Endodermal cell (in vitro differentiated cells): ENCODE measurements at regions not wholly inside any gene's neighbourhood (a gene's known extent, or its start where the extent isn't known, plus 50 kb on each side); places are given as distances from the start of the nearest gene placed in this dataset.

Experiments
- DNase-seq: peaks from one replicate; pipeline ENCODE4 v3.0.0-alpha.2; 2017
- H3K27ac ChIP-seq: 2 replicates; pipeline ENCODE4 v1.5.1; 2013; ENCODE audit warnings: mild to moderate bottlenecking, low read depth, low read length, moderate library complexity
- H3K27me3 ChIP-seq: 2 replicates; pipeline ENCODE4 v1.6.1; 2013; ENCODE audit warnings: mild to moderate bottlenecking, low read length, moderate library complexity; ENCODE audit not compliant: insufficient read depth, control insufficient read depth, poor library complexity, severe bottlenecking
- H3K36me3 ChIP-seq: 2 replicates; pipeline ENCODE4 v1.7.0; 2013; ENCODE audit warnings: mild to moderate bottlenecking, low read length, moderate library complexity; ENCODE audit not compliant: control insufficient read depth, insufficient read depth
- H3K4me1 ChIP-seq: one replicate; pipeline ENCODE4 v1.7.0; 2013; ENCODE audit warnings: low read length; ENCODE audit not compliant: control insufficient read depth, insufficient read depth
- H3K4me3 ChIP-seq: 2 replicates; pipeline ENCODE4 v1.5.1; 2013; ENCODE audit warnings: mild to moderate bottlenecking, low read length, moderate library complexity
- H3K9ac ChIP-seq: 2 replicates; pipeline ENCODE4 v1.6.1; 2013; ENCODE audit warnings: mild to moderate bottlenecking, low read length, moderate library complexity; ENCODE audit not compliant: poor library complexity, severe bottlenecking; ENCODE audit errors: extremely low read depth
- H3K9me3 ChIP-seq: 2 replicates; pipeline ENCODE4 v1.6.1; 2013; ENCODE audit warnings: mild to moderate bottlenecking, low read length, moderate library complexity; ENCODE audit not compliant: control insufficient read depth
- H3K27ac Mint-ChIP-seq: 2 replicates; pipeline ENCODE4 v1.8.0; 2020; ENCODE audit warnings: mixed read lengths
- H3K27me3 Mint-ChIP-seq: 2 replicates; pipeline ENCODE4 v1.8.0; 2021; ENCODE audit warnings: mild to moderate bottlenecking, mixed read lengths; ENCODE audit not compliant: insufficient read depth
- H3K36me3 Mint-ChIP-seq: 2 replicates; pipeline ENCODE4 v1.8.0; 2020; ENCODE audit warnings: low read depth, mixed read lengths
- H3K4me1 Mint-ChIP-seq: 2 replicates; pipeline ENCODE4 v1.8.0; 2020; ENCODE audit warnings: mixed read lengths
- H3K4me3 Mint-ChIP-seq: 2 replicates; pipeline ENCODE4 v1.8.0; 2020; ENCODE audit warnings: mild to moderate bottlenecking, moderate library complexity, mixed read lengths
- H3K9me3 Mint-ChIP-seq: 2 replicates; pipeline ENCODE4 v1.8.0; 2020; ENCODE audit warnings: mild to moderate bottlenecking, mixed read lengths
- whole genome bisulfite sequencing, 2 experiments: methylation state at CpG; one replicate each; pipeline versions ENCODE4 v1.1.5 to v1.1.7; 2013; ENCODE audit warnings: missing lambda C conversion rate in 2 of 2, mixed read lengths in 1 of 2; ENCODE audit not compliant: insufficient coverage in 1 of 2, insufficient read length in 1 of 2; 5-methylcytosine and 5-hydroxymethylcytosine counted together
- TF ChIP-seq, protein P1 (sequence below): fragments of 200-600 bp; sonication (generic); conservative IDR thresholded peaks from 2 replicates; pipeline ENCODE4 v1.5.0; 2021; ENCODE audit warnings: antibody characterized with exemption, mild to moderate bottlenecking

DNA sequence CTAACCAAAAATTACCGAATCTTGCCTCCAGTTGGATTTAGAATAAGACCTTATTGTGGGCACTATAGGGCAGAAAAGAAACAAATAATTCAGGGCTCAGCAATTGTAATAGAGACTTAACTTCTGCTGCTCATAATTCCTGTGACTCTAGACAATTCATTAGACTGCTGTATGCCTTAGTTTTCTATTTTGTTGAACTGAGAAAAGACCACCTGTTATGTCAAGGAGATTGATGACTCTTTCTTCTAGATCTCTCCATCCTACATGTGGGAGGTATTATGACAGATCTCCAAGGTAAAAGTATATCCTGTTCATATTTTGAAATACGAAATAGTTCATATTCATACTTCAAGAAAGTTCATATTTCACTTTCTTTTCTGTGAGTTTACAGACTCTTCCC is 605.1 kb downstream of the PSAT1 start:
- Histone ChIP-seq H3K27me3 (no peaks in the 10 kb centered on the region), H3K4me3 (no peak overlapping the region), H3K36me3 (no peaks in the 10 kb centered on the region), H3K9me3 (no peaks in the 10 kb centered on the region), H3K9ac (no peak overlapping the region), H3K4me1 (no peaks in the 10 kb centered on the region), H3K27ac (no peak overlapping the region)
- Mint-ChIP-seq H3K27ac (no peak overlapping the region), H3K4me1 (no peaks in the 10 kb centered on the region), H3K4me3 (no peak overlapping the region), H3K27me3 (no peaks in the 10 kb centered on the region), H3K9me3 (no peaks in the 10 kb centered on the region), H3K36me3 (no peaks in the 10 kb centered on the region)
- no peak for DNase-seq
- TF ChIP-seq, protein P1, sequence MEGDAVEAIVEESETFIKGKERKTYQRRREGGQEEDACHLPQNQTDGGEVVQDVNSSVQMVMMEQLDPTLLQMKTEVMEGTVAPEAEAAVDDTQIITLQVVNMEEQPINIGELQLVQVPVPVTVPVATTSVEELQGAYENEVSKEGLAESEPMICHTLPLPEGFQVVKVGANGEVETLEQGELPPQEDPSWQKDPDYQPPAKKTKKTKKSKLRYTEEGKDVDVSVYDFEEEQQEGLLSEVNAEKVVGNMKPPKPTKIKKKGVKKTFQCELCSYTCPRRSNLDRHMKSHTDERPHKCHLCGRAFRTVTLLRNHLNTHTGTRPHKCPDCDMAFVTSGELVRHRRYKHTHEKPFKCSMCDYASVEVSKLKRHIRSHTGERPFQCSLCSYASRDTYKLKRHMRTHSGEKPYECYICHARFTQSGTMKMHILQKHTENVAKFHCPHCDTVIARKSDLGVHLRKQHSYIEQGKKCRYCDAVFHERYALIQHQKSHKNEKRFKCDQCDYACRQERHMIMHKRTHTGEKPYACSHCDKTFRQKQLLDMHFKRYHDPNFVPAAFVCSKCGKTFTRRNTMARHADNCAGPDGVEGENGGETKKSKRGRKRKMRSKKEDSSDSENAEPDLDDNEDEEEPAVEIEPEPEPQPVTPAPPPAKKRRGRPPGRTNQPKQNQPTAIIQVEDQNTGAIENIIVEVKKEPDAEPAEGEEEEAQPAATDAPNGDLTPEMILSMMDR: no peak
- 85 to 100% methylated on average over 1 to 2 of the region's 2 CpGs for WGBS, 2 experiments

DNA sequence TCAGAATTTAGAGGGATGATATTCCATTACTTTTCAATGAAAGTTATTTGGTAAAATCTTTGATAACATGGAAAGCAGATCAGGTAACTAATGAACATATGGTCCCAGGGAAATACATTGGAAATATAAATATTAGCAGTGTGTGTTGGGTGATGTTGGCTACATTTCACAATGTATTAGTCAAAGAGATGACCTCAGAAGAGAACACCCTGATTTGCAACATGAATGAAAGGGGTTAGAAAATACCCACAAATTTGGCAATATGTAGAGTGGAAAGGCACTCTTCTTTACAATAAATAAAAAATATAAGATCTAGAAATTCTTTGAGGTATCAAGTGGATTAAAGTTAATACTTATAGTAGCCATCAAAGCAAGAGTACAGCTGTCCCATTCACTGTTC is 606.7 kb downstream of the PSAT1 start:
- H3K36me3 ChIP-seq: no peaks in the 10 kb centered on the region

DNA sequence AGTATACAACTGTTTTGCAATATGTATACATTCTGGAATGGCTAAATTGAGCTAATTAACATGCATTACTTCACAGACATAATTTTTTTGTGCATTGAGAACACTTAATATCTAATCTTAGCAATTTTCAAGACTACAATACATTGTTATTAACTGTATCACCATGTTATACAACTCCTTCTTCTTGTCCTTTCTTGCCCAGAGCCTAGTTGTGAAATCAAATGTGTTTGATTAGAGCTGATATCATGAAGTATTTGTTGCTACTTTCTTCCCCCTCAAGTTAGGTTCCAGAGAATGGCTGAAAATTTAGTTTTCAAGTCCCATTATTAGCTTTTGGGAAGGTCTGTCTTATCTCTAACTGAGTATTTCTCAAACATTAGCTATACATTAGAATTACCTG is 607.8 kb downstream of the PSAT1 start:
- Histone ChIP-seq H3K36me3 (no peaks in the 10 kb centered on the region), H3K9ac (no peak overlapping the region), H3K27ac (no peak overlapping the region), H3K4me3 (no peak overlapping the region), H3K9me3 (peaks cover 9% of the 10 kb centered on the region), H3K27me3 (no peaks in the 10 kb centered on the region), H3K4me1 (no peaks in the 10 kb centered on the region)
- no peak for DNase-seq
- Mint-ChIP-seq H3K27me3 (no peaks in the 10 kb centered on the region), H3K4me3 (no peak overlapping the region), H3K4me1 (no peaks in the 10 kb centered on the region), H3K9me3 (peaks cover 4% of the 10 kb centered on the region), H3K36me3 (no peaks in the 10 kb centered on the region), H3K27ac (no peak overlapping the region)
- TF ChIP-seq, protein P1: no peak

More for the DNA sequence above, 606.7 kb downstream of the PSAT1 start:
- H3K9ac ChIP-seq: no peak overlapping the region
- no peak for DNase-seq
- H3K4me1 ChIP-seq: no peaks in the 10 kb centered on the region
- H3K4me3 ChIP-seq: no peak overlapping the region
- no peaks in the 10 kb centered on the region for H3K36me3 Mint-ChIP-seq
- H3K27ac ChIP-seq: no peak overlapping the region
- TF ChIP-seq, protein P1: no peak
- H3K27me3 Mint-ChIP-seq: no peaks in the 10 kb centered on the region
- H3K27me3 ChIP-seq: no peaks in the 10 kb centered on the region
- no peak overlapping the region for H3K4me3 Mint-ChIP-seq
- H3K4me1 Mint-ChIP-seq: no peaks in the 10 kb centered on the region
- peaks cover 2% of the 10 kb centered on the region for H3K9me3 Mint-ChIP-seq
- H3K9me3 ChIP-seq: peaks cover 4% of the 10 kb centered on the region
- H3K27ac Mint-ChIP-seq: no peak overlapping the region
